Transverse colon (tissue), 4 donors: ENCODE measurements at regions not wholly inside any gene's neighbourhood (a gene's known extent, or its start where the extent isn't known, plus 50 kb on each side); places are given as distances from the start of the nearest gene placed in this dataset.

ENCODE experiments used
- CTCF ChIP-seq, 5 experiments: fragments of 200-600 bp in 3 of 5; fragments of 450-650 bp in 2 of 5; sonication (generic) in 3 of 5; IDR thresholded peaks; 1 replicate in 2 of 5; 2 replicates in 3 of 5; pipeline ENCODE4 v1.5.1; 2016 to 2017; ENCODE audit warnings: antibody characterized with exemption in 5 of 5, inconsistent platforms in 3 of 5, mild to moderate bottlenecking in 2 of 5, moderate library complexity in 1 of 5
- EP300 ChIP-seq: sonication (generic); formaldehyde crosslinking; IDR thresholded peaks from one replicate; pipeline ENCODE4 v1.6.1; 2017; ENCODE audit warnings: antibody characterized with exemption, low read depth
- POLR2AphosphoS5 ChIP-seq, 3 donors: sonication (generic); formaldehyde crosslinking; IDR thresholded peaks; one replicate each; pipeline ENCODE4 v1.6.1; 2016; ENCODE audit warnings: antibody characterized with exemption in 3 of 3

GRCh38 chr12:77122236-77122635 lies 56.9 kb upstream of the E2F7 start:
- no peak for TF ChIP-seq CTCF (IDR thresholded peaks at IDR 0.05)
- TF ChIP-seq POLR2AphosphoS5 (IDR thresholded peaks at IDR 0.05) = no peak
- no peak for TF ChIP-seq EP300
